Mucosa of gallbladder (tissue), 1 donor: ENCODE measurements at regions not wholly inside any gene's neighbourhood (a gene's known extent, or its start where the extent isn't known, plus 50 kb on each side); places are given as distances from the start of the nearest gene placed in this dataset.
A peak's percentile ranks its signal among the peaks of the same experiment; 100 is the strongest.

ENCODE experiments used
- DNase-seq: peaks from one replicate; pipeline ENCODE4 v3.0.0-alpha.2; 2020; ENCODE audit warnings: low spot score
- donor health status: DM: no; HTN: no; CAD: no.

DNA sequence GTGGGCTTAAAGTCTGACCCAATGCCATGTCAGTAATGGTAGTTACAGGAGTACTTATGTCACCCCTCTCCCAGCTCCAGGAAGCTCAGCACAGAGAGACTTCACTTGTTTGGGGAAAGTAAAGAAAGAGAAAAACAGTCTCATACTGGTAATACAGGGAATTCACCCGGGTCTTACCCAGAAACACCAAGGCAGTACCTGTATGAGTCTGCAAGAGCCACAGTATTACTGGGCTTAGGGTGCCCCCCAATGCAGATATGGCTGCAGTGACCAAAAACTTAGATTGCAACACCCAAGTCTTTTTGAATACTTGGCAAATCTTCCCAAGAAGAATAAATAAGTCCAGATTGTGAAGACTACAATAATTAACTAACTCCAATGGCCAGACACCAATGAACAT, 622.1 kb downstream of the IGSF11 start:
- no peak for DNase-seq

- DNase-seq = no peak
Observed at GRCh38 chr3:118425272-118425837, 609.3 kb downstream of the IGSF11 start.

- DNase-seq = no peak
Observed at GRCh38 chr3:118433825-118434224, 600.8 kb downstream of the IGSF11 start.

DNA sequence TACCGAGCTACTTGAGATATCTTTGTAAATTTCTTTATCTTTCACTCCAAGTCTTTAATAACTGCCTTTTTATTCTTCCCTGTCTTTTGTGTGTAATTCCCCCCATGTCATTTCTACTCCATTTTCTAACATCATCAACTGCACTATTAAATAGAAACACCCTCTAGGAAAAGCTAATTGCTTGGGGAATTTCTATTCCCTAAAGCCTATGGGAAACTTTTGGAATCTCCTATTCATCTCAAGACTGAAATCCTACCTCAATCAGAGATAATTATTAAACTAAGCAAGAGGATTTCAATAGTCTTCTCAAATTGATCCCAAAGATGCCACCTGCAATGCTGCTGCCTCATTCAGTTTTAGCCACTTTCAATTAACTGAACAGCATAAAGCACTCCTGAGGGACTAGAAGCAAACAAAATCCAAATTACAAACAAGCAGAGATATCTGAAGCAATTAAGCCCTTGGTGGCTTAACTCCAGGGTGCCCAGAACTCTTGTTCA, 598.7 kb downstream of the IGSF11 start:
- no peak for DNase-seq

DNA sequence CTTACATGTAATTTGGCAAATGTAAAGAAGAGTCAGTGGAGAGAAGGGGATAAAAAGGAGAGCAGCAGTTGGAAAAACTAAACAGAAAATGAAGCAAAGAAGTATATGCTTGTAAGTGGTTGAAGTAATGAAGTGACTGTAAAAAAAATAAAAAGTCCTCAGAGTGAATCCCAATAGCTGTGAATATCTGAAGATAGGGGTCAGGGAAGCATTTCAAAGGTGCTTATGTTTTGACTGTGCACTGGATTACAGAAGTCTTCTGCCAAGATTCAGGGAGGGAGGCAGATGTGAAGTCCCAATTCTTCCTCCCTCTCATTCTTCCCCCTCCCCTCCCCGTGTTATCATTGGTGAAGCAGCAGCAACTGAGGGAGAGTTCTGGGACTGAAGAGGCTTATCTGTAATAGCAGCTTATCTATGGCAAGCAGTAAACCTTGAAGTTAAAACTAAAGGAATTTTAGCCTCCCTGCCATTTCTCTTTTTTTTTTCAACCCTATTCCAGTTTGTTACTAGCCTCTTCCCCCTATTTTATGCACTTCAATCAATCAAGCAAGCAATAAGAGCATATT, 597.9 kb downstream of the IGSF11 start:
- DNase-seq = no peak

DNA sequence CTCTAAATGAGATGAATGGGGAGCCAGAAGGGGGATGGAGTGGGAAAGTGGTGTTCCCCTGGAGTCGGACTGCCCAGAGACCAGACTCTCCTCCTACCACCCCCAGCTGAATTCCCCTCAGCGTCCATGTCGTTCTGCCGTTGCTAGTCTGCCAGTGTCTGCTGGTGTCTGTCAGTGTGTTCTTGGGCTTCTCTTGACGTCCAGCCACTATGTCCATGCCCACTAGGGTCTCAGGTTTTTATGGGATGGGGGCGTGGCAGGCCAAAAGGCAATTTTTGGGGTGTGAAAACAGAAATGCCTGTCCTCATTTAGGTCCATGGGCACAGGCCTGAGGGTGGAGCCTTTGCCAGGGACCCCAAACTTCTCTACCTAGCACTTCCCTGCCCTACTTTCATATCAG, 589.6 kb downstream of the IGSF11 start:
- DNase-seq = no peak

- DNase-seq = no peak
Observed at GRCh38 chr3:118447339-118447738, 587.3 kb downstream of the IGSF11 start.

- DNase-seq = no peak
Observed at GRCh38 chr3:118466795-118467330, 567.8 kb downstream of the IGSF11 start.

GRCh38 chr3:118468801-118469200, 565.8 kb downstream of the IGSF11 start:
- no peak for DNase-seq

GRCh38 chr3:118472586-118472985, 562.1 kb downstream of the IGSF11 start:
- no peak for DNase-seq

DNA sequence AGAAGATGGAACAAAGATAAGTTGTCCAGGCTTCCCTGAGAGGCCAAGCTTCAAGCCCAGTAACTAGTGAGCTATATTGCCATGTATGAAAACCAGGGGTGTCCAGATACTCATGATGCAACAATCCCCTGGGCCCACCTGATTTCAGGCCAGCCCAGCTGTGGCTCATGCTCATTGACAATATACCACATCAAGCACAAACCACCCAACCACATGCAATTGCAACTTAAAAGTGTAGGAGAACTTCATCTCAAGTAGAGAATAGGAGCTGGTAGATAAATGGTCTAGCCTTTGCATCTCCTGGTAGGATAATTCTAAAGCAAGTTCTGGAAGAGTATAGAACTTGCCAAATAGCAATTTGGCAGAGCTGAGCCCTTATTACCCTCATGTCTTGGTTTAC, 561.3 kb downstream of the IGSF11 start:
- no peak for DNase-seq

- no peak for DNase-seq
Observed at GRCh38 chr3:118476885-118477618, 557.6 kb downstream of the IGSF11 start.

GRCh38 chr3:118477768-118478167, 556.9 kb downstream of the IGSF11 start:
- DNase-seq = no peak

DNA sequence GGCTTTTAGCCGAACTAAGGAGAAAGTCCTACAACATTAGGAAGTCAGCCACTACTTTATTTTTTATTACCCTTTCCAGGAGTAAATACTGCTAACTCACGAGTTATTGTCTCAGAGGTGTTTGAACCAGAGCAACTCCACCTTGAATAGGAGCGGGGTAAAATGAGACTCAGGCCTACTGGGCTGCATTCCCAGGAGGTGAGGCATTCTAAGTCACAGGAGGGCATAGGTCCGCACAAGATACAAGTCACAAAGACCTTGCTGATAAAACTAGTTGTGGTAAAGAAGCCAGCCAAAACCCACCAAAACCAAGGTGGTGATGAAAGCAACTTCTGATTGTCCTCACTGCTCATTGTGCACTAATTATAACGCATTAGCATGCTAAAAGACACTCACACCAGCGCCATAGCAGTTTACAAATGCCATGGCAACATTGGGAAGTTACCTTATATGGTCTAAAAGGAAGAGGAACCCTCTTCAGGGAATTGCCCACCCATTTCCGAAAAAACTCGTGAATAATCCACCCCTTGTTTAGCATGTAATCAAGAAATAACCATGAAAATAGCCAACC, 555.9 kb downstream of the IGSF11 start:
- no peak for DNase-seq

DNA sequence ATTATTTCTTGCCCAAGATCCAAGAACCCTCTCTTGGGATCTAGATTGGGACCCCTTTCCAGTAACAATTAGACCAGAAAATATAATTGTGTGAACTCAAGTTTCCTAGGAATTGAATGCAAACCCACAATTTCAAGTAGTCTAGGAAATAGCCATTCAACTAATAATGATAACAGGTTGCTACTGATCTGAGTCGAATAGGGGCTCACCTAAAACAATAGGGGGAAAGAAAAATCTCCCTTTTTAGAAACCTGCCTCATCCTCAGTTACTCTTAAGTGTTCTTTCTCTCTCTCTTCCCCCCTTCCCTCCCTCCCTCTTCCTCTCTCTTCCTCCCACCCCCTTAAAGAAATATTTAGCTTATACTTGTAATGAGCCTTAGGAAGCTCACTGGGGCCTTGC, 555.3 kb downstream of the IGSF11 start:
- no peak for DNase-seq

DNA sequence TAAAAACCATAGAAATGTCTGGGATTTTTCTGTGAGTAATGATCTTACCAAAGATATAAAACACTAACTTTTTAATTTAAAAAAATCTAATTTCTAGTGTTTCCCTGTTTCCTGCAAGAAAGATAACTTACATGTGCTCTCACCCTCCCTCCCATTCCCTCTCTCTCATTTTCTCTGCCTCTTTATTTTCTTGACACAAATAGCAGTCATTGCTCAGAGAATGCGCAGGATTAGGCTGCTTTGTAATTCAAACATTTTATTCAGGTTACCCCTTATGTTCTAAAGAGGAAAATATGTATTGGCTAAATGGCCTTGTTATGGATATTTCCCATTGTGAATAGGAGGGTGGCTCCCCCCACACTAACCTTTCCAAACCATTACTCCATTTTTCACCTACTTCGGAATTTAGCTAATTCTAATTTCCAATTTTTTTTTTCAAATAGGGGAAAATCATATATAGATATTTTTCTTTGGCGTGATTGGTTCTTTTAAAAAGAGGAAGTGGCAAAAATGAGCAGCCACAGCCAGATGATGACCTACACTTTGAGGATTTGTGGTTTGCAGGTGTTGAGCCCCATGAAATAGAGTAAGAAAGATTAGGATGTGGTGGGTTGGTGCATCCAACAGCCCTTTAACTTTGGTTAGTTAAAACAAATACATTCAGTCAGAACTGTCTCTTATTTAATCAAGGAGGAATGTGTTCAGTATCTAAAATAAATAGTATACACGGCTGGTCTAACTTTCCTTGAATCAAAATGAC, 554.4 kb downstream of the IGSF11 start:
- DNase-seq = no peak

DNA sequence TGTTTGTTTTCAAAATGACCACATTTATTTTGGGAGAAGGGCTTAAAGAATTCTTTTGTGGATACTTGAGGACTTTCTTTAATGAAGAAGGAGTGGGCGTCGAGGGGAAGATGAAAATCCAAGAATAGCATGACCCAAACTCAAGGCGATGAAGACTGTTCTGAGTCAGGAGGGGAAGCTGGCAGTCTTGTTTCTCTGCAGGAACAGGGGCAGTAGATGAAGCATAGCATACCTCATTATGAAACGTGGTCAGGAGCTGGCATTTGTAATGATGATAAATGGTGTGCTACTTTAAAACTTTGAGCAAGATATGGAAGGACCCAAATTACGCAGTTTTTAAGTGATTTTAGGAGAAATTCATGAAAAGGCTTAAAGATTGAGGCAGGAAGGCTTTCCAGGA, 549.0 kb downstream of the IGSF11 start:
- DNase-seq = no peak

DNA sequence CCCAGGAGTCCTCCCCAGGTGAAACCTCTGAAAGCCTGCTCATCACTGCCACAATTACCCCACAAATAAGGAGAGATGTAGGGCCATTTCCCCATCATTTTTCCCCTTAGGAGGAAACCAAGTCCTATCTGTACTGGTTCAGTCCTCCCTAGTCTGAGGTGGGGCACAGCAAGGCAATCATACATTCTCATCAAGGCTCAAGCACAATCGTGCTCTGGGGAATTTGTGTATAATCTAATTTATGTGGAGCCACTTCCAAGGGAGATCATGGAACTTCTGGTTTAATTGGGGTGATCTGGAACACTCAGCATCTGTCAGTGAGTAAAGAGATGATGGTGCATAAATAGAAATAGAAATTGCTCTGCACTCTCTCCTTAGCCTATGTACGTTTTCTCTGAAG, 546.9 kb downstream of the IGSF11 start:
- no peak for DNase-seq

- DNase-seq = no peak
Observed at GRCh38 chr3:118488732-118489131, 545.9 kb downstream of the IGSF11 start.

GRCh38 chr3:118495206-118495605, 539.4 kb downstream of the IGSF11 start:
- no peak for DNase-seq

- no peak for DNase-seq
Observed at GRCh38 chr3:118497274-118497673, 537.4 kb downstream of the IGSF11 start.

GRCh38 chr3:118501152-118501551, 533.5 kb downstream of the IGSF11 start:
- peak; percentile 14 for DNase-seq
